Dedifferentiated amniotic fluid mesenchymal stem cell (primary cell): ENCODE measurements at regions not wholly inside any gene's neighbourhood (a gene's known extent, or its start where the extent isn't known, plus 50 kb on each side); places are given as distances from the start of the nearest gene placed in this dataset.
A peak's percentile ranks its signal among the peaks of the same experiment; 100 is the strongest.

Experiments used
- DNase-seq: peaks from one replicate; pipeline ENCODE4 v3.0.0-alpha.2; 2016; ENCODE audit errors: extremely low spot score

GRCh38 chr11:45036733-45037132 is 86.0 kb upstream of the TP53I11 start:
- no peak for DNase-seq

- no peak for DNase-seq
These were observed 86.8 kb upstream of the TP53I11 start for GRCh38 chr11:45037434-45038005.

GRCh38 chr11:45038923-45039322 is 88.2 kb upstream of the TP53I11 start:
- no peak for DNase-seq

- no peak for DNase-seq
These were observed 90.9 kb upstream of the TP53I11 start for GRCh38 chr11:45041596-45041995.

GRCh38 chr11:45042560-45042959 is 91.9 kb upstream of the TP53I11 start:
- DNase-seq, result no peak

GRCh38 chr11:45043755-45044475 is 93.2 kb upstream of the TP53I11 start:
- no peak for DNase-seq

- DNase-seq, result peak; percentile 47
These were observed 95.2 kb upstream of the TP53I11 start for GRCh38 chr11:45045683-45046471.

GRCh38 chr11:45048313-45048841 is 97.7 kb upstream of the TP53I11 start:
- no peak for DNase-seq

- no peak for DNase-seq
These were observed 97.4 kb upstream of the PRDM11 start for GRCh38 chr11:45048870-45049691.

GRCh38 chr11:45050111-45050510 is 96.3 kb upstream of the PRDM11 start:
- DNase-seq, result no peak

- no peak for DNase-seq
These were observed 94.8 kb upstream of the PRDM11 start for GRCh38 chr11:45051621-45052020.

GRCh38 chr11:45052361-45052760 is 94.1 kb upstream of the PRDM11 start:
- DNase-seq, result no peak

GRCh38 chr11:45053736-45054446 is 92.5 kb upstream of the PRDM11 start:
- no peak for DNase-seq

- no peak for DNase-seq
These were observed 91.5 kb upstream of the PRDM11 start for GRCh38 chr11:45054956-45055355.

- no peak for DNase-seq
These were observed 89.9 kb upstream of the PRDM11 start for GRCh38 chr11:45056529-45056928.

GRCh38 chr11:45057938-45058646 is 88.3 kb upstream of the PRDM11 start:
- no peak for DNase-seq

- DNase-seq, result no peak
These were observed 87.8 kb upstream of the PRDM11 start for GRCh38 chr11:45058647-45058950.

- no peak for DNase-seq
These were observed 85.7 kb upstream of the PRDM11 start for GRCh38 chr11:45060707-45061106.

- DNase-seq, result no peak
These were observed 84.8 kb upstream of the PRDM11 start for GRCh38 chr11:45061641-45062040.

- no peak for DNase-seq
These were observed 84.3 kb upstream of the PRDM11 start for GRCh38 chr11:45062115-45062514.
